GM12878 (cell line): ENCODE measurements at regions not wholly inside any gene's neighbourhood (a gene's known extent, or its start where the extent isn't known, plus 50 kb on each side); places are given as distances from the start of the nearest gene placed in this dataset.
"Not testable (repeated sequence)": the region's sequence is repeated elsewhere in the genome, so short reads cannot be mapped to it uniquely, and the experiment has no call there.

Source experiments
- ATAC-seq: fragments of 200-7000 bp; cut with Tn5 transposase; 3 replicates; pipeline ENCODE4 v1.9.1; 2020; ENCODE audit warnings: mild to moderate bottlenecking, moderate library complexity
- BruUV-seq: library from RNA; stranded (reverse); fragments of 400-500 nt; replicated peaks from 2 replicates; lab custom pipeline; 2021; lab: Mats Ljungman, UMichigan
- CTCF ChIA-PET: fragments of 300-600 bp; sonication (Branson Sonifier 250); formaldehyde crosslinking; extraction: SDS; loops from one replicate; lab custom pipeline; 2021; ENCODE audit warnings: inconsistent platforms; lab: Yijun Ruan, JAX
- POLR2A ChIA-PET: fragments of 350-600 bp; formaldehyde crosslinking; extraction: SDS; loops from one replicate; lab custom pipeline; 2021; ENCODE audit warnings: inconsistent platforms; lab: Charles Lee
- RAD21 ChIA-PET: fragments of 300-600 bp; sonication (Branson Sonifier 250); formaldehyde crosslinking; loops from one replicate; lab custom pipeline; 2023; ENCODE audit warnings: antibody characterized with exemption; ENCODE audit not compliant: unreplicated experiment; lab: Charles Lee
- SMC1A ChIA-PET: fragments of 300-600 bp; sonication (Branson Sonifier 250); formaldehyde crosslinking; loops from one replicate; lab custom pipeline; 2023; ENCODE audit not compliant: unreplicated experiment, uncharacterized antibody; lab: Charles Lee
- DNase-seq: peaks from one replicate; pipeline ENCODE4 v3.0.0-alpha.2; 2011; ENCODE audit warnings: low read depth, low spot score
- FAIRE-seq: peaks from 3 replicates; lab custom pipeline; 2011; peaks lifted over from hg19 to GRCh38; lab: Jason Lieb, UNC
- H2AFZ ChIP-seq: 2 replicates; pipeline ENCODE4 v1.6.0; 2011; ENCODE audit warnings: low read depth, low read length, control low read depth; ENCODE audit not compliant: control insufficient read depth
- H3K27ac ChIP-seq: 2 replicates; pipeline ENCODE4 v1.5.1; 2011; ENCODE audit warnings: control low read depth; ENCODE audit not compliant: control insufficient read depth, insufficient read depth
- H3K27me3 ChIP-seq, 2 experiments: replicated peaks in 1 of 2; 2 replicates each; pipeline versions ENCODE4 v1.6.0 to v1.6.1; 2011; ENCODE audit warnings: low read length in 1 of 2; ENCODE audit not compliant: control insufficient read depth in 2 of 2, insufficient read depth in 2 of 2
- H3K36me3 ChIP-seq, 2 experiments: 2 replicates each; pipeline ENCODE4 v1.5.1; 2011; ENCODE audit warnings: low read length in 1 of 2; ENCODE audit not compliant: control insufficient read depth in 2 of 2, insufficient read depth in 2 of 2
- H3K4me1 ChIP-seq: 2 replicates; pipeline ENCODE4 v1.6.1; 2011; ENCODE audit warnings: mild to moderate bottlenecking, low read length, moderate library complexity, mixed read lengths; ENCODE audit not compliant: control insufficient read depth, insufficient read depth
- H3K4me2 ChIP-seq: 2 replicates; pipeline ENCODE4 v1.6.0; 2011; ENCODE audit warnings: control low read depth; ENCODE audit not compliant: control insufficient read depth, insufficient read depth
- H3K4me3 ChIP-seq: fragments of 200-600 bp; sonication (generic); 2 replicates; pipeline ENCODE4 v1.5.1; 2016
- H3K79me2 ChIP-seq: 2 replicates; pipeline ENCODE4 v1.6.0; 2011; ENCODE audit warnings: low read length; ENCODE audit not compliant: control insufficient read depth, insufficient read depth
- H3K9ac ChIP-seq: 2 replicates; pipeline ENCODE4 v1.8.0; 2011; ENCODE audit warnings: low read length, control low read depth, mixed read lengths; ENCODE audit not compliant: control insufficient read depth, insufficient read depth
- H3K9me3 ChIP-seq: replicated peaks from 3 replicates; pipeline ENCODE4 v1.5.1; 2011; ENCODE audit warnings: mild to moderate bottlenecking, low read length; ENCODE audit not compliant: control insufficient read depth, insufficient read depth
- H4K20me1 ChIP-seq: 2 replicates; pipeline ENCODE4 v1.6.0; 2011; ENCODE audit not compliant: control insufficient read depth, insufficient read depth
- WGBS: methylation state at CpG from one replicate; pipeline ENCODE4 v1.1.6; 2016; ENCODE audit warnings: low lambda C conversion rate; ENCODE audit not compliant: insufficient replicate concordance, insufficient coverage; ENCODE audit errors: missing lambda C conversion rate; 5-methylcytosine and 5-hydroxymethylcytosine counted together
- in situ Hi-C: fragments of 300-500 bp; cut with MboI; formaldehyde crosslinking; loops from 9 replicates; pipeline ENCODE4 v1.14.3; 2018; ENCODE audit warnings: mixed read lengths
- intact Hi-C: fragments of 100-400 bp; cut with micrococcal nuclease; formaldehyde crosslinking; loops from one replicate; pipeline ENCODE4 v1.14.2; 2022; ENCODE audit not compliant: unreplicated experiment

DNA sequence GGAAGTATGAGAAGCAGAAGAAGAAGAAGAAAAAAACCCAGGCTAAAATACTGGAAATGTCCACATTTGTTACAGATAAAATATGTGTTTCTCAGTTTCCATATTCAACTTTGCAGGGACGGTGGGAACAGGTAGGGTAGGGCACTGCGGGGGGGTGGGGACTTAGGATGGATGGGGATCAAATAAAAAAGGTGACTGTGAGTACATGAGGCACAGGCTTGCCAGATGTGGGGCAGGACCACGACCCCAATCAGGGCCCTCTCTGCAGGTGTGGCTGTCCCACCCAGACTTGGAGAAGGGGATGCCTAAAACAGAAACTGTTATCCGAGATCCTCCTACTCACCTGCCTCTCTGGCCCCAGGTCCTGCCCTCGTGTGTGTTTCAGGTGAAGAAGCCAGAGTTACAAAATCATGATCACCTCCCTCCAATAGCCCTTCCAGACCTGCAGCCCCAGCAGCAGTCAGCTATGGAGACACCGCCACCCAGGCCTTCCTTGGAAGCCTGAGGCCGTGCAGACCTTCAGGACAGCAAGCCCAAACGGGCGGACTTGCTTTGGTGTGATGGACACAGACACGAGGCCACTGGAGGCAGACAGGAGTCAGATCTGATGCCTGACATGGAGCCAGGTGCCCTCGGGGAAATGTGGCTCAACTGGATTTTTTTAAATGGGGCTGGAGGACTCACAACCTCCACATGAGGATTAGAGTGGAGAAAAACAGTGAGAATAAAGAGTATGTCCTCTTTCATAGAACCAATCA is 315.0 kb downstream of the BCL2L11 start:
- H3K9me3 ChIP-seq, intact Hi-C loops, CTCF ChIA-PET, H3K36me3 ChIP-seq, SMC1A ChIA-PET, FAIRE-seq, in situ Hi-C loops, ATAC-seq, H3K9ac ChIP-seq, POLR2A ChIA-PET, H3K79me2 ChIP-seq, H3K27me3 ChIP-seq, H3K4me3 ChIP-seq, H3K27ac ChIP-seq, H3K4me1 ChIP-seq, H2AFZ ChIP-seq, H3K4me2 ChIP-seq, H4K20me1 ChIP-seq, RAD21 ChIA-PET, DNase-seq, BruUV-seq: not testable (repeated sequence)
- 16% methylated on average over 5 of the region's 11 CpGs for WGBS

DNA sequence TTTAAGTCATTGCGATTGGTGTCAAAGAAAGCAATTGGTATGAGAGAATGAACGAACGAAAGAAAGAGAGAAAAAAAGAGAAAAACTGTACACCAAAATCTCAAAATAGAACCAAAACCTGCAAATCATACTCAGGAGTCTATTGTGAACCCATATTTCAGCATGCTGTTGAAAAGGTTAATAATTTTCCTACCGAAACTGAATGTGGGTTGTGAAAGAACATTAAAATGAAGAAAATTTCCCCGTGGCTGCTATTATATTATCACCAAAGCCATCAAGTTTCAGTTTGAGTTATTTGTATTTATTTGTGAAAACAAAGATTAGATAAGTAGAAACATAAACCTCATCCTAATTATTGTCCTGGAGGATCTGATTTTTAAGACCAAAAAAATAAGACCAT is 315.7 kb downstream of the BCL2L11 start:
- H3K9ac ChIP-seq, DNase-seq, FAIRE-seq, H3K27ac ChIP-seq, H3K27me3 ChIP-seq, POLR2A ChIA-PET, H3K4me1 ChIP-seq, BruUV-seq, H3K36me3 ChIP-seq, H4K20me1 ChIP-seq, SMC1A ChIA-PET, CTCF ChIA-PET, H3K79me2 ChIP-seq, H3K9me3 ChIP-seq, H3K4me3 ChIP-seq, in situ Hi-C loops, RAD21 ChIA-PET, H2AFZ ChIP-seq, H3K4me2 ChIP-seq, intact Hi-C loops: not testable (repeated sequence)
- peak; percentile 68 for ATAC-seq
- 7% methylated on average over 2 of the region's 5 CpGs for WGBS

GRCh38 chr2:111437288-111437990 is 316.7 kb downstream of the BCL2L11 start:
- CTCF ChIA-PET, H3K27me3 ChIP-seq, H3K4me2 ChIP-seq, H3K9me3 ChIP-seq, H2AFZ ChIP-seq, H4K20me1 ChIP-seq, BruUV-seq, H3K4me1 ChIP-seq, SMC1A ChIA-PET, H3K36me3 ChIP-seq, H3K27ac ChIP-seq, H3K4me3 ChIP-seq, H3K79me2 ChIP-seq, FAIRE-seq, intact Hi-C loops, DNase-seq, in situ Hi-C loops, RAD21 ChIA-PET, H3K9ac ChIP-seq: not testable (repeated sequence)
- peak; percentile 32 for ATAC-seq
- POLR2A ChIA-PET, result interaction anchor here (0.6 kb wide), 1 partner anchor 760 kb away, joined by 3 read pairs; the partner anchor contains the start of gene BUB1
- 0% methylated on average over 2 of the region's 7 CpGs for WGBS

- H2AFZ ChIP-seq, H3K4me1 ChIP-seq, H3K9ac ChIP-seq, RAD21 ChIA-PET, H3K27me3 ChIP-seq, H3K4me2 ChIP-seq, POLR2A ChIA-PET, H3K9me3 ChIP-seq, intact Hi-C loops, BruUV-seq, SMC1A ChIA-PET, CTCF ChIA-PET, H3K27ac ChIP-seq, H3K4me3 ChIP-seq, H3K79me2 ChIP-seq, in situ Hi-C loops, H3K36me3 ChIP-seq, H4K20me1 ChIP-seq, DNase-seq, FAIRE-seq: not testable (repeated sequence)
- WGBS, result 0% methylated on average over 2 of the region's 2 CpGs
- ATAC-seq, result peak; percentile 52
Observed at GRCh38 chr2:111438161-111438560, 317.4 kb downstream of the BCL2L11 start.
